ENCODE measurements at regions not wholly inside any gene's neighbourhood (a gene's known extent, or its start where the extent isn't known, plus 50 kb on each side); places are given as distances from the start of the nearest gene placed in this dataset.

DNA sequence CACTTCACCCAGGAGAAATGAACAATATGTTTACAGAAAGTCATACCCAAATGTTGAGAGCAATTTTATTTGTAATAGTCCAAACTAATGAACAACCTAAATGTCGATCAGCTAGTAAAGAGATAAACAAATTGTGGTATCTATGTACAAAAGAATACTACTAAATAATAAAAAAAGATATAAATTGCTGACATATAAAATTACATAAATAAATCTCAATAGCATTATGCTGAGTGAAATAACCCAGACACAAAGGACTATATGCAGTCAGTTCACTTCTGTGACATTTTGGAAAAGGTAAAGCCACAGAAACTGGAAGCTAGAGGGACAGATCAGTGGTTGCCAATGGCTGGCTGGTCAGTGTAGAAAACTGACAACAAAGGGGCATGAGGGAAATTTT is 346.0 kb upstream of the PCDH20 start:
- H3K4me3 ChIP-seq (ENCODE audit: control insufficient read depth, low read depth, low read length), result no peak overlapping the region
- no peak for DNase-seq (ENCODE audit: low read depth)
- TF ChIP-seq, protein P1, sequence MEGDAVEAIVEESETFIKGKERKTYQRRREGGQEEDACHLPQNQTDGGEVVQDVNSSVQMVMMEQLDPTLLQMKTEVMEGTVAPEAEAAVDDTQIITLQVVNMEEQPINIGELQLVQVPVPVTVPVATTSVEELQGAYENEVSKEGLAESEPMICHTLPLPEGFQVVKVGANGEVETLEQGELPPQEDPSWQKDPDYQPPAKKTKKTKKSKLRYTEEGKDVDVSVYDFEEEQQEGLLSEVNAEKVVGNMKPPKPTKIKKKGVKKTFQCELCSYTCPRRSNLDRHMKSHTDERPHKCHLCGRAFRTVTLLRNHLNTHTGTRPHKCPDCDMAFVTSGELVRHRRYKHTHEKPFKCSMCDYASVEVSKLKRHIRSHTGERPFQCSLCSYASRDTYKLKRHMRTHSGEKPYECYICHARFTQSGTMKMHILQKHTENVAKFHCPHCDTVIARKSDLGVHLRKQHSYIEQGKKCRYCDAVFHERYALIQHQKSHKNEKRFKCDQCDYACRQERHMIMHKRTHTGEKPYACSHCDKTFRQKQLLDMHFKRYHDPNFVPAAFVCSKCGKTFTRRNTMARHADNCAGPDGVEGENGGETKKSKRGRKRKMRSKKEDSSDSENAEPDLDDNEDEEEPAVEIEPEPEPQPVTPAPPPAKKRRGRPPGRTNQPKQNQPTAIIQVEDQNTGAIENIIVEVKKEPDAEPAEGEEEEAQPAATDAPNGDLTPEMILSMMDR (conservative IDR thresholded peaks at IDR 0.05; ENCODE audit: control insufficient read depth, insufficient read depth, low read depth, low read length), result no peak

DNA sequence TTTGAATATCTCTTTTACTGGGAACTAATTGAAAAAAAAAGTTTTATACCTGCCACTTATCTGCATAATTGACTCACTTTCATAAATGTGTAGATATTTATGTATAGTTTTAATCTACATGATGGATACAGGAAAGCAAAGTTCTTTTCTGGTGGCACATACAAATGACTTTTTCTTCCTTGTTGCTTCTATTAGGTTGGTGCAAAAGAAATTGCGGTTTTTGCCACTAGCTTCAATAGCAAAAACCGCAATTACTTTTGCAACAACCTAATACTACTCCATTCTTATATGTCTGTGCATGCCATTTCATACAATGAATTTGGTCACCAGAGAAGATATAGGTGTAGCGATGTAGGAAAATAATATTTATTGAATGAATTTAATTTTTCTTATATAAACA is 344.5 kb upstream of the PCDH20 start:
- TF ChIP-seq, protein P1 (conservative IDR thresholded peaks at IDR 0.05; ENCODE audit: control insufficient read depth, insufficient read depth, low read depth, low read length), result no peak
- no peak for DNase-seq (ENCODE audit: low read depth)
- H3K4me3 ChIP-seq (ENCODE audit: control insufficient read depth, low read depth, low read length), result no peak overlapping the region

DNA sequence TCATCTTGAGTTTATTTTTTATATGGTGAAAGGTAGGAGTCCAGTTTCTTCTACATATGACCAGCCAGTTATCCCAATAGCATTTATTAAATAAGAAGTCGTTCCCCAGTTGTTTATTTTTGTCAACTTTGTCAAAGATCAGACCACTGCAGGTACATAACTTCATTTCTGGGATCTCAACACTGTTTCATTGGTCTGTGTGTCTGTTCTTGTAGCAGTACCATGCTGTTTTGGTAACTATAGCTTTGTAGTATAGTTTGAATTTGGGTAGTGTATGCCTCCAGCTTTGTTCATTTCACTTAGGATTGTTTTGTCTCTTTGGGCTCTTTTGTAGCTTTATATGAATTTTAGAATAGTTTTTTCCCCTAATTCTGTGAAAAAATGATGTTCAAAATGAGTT is 340.4 kb upstream of the PCDH20 start:
- H3K4me3 ChIP-seq (ENCODE audit: control insufficient read depth, low read depth, low read length), result no peak overlapping the region
- TF ChIP-seq, protein P1 (conservative IDR thresholded peaks at IDR 0.05; ENCODE audit: control insufficient read depth, insufficient read depth, low read depth, low read length), result no peak
- DNase-seq (ENCODE audit: low read depth), result no peak

DNA sequence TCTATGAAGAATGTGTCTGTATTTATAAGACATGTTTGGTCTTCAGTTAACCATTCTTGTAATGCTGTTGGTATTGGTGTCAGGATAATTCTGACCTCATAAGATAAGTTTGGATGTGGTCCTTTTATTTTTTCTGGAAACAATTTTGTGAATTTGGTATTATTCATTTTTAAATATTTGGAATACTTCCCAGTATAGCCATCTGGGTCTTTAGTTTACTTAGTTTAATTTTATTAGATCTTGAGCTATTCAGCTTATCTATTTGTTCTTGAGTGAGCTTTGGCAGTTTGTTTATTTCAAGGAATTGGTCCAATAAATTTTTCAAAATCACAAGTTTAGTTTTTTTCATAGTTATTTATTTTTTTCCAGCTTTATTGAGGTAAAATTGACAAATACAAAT is 335.4 kb upstream of the PCDH20 start:
- no peak for DNase-seq (ENCODE audit: low read depth)
- no peak overlapping the region for H3K4me3 ChIP-seq (ENCODE audit: control insufficient read depth, low read depth, low read length)
- TF ChIP-seq, protein P1 (conservative IDR thresholded peaks at IDR 0.05; ENCODE audit: control insufficient read depth, insufficient read depth, low read depth, low read length), result no peak

DNA sequence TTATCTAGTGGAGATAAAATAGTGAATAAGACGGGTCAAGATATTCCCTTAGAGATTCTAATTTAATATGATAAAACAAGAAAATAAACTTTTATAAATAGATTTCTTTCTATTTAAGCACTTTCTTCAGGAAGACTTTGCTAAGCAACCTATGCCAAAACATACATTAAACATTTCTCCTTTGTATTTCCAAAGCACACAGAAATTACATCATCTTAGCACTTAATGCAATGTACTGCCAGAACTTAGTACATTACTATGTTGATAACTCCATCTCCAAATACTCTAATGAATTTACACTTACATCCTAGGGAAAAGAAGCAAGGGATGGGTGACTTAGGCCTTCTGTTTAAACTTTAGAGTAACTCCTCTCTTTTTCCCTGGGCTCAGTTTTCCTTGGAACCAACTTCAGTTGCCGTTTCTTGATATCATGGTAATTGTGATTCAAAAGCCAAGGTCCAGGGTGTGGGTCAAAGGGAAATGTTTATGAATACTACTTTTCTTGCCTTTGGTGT is 322.6 kb upstream of the PCDH20 start:
- no peak for DNase-seq (ENCODE audit: low read depth)
- no peak overlapping the region for H3K4me3 ChIP-seq (ENCODE audit: control insufficient read depth, low read depth, low read length)
- TF ChIP-seq, protein P1 (conservative IDR thresholded peaks at IDR 0.05; ENCODE audit: control insufficient read depth, insufficient read depth, low read depth, low read length), result no peak

DNA sequence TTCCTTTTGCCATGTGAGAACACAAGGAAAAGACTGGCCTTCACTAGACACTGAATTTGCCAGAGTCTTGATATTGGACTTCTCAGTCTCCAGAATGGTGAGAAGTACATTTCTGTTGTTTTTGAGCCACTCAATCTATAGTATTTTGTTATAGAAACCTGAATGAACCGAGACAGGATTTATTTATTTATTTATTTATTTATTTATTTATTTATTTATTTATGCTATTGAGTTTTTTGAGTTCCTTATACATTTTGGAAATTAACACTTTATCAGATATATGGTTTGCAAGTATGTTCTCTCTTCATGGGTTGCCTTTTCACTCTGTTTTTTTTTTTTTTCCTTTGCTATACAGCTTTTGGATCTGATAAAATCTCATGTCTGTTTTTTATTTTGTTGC is 319.0 kb upstream of the PCDH20 start:
- no peak for DNase-seq (ENCODE audit: low read depth)
- H3K4me3 ChIP-seq (ENCODE audit: control insufficient read depth, low read depth, low read length), result no peak overlapping the region
- TF ChIP-seq, protein P1 (conservative IDR thresholded peaks at IDR 0.05; ENCODE audit: control insufficient read depth, insufficient read depth, low read depth, low read length), result no peak

DNA sequence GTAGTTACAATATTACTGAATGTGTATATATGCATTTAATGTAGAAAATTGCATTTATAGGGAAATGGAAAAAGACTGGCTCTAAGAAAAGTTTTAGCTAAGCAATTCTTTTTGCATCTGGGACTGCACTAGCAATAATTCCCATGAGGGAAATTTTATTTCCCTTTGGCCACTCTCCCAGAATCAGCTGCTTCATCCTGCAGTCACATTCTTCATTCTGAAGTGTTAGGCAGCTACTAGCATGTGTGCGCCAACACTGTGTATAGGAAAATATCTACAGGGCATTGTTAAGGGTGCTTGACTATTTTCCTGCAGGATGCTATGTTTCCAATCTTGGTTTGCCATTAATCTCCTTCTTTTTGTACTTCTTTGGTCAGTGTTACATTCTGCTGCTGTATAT is 312.8 kb upstream of the PCDH20 start:
- TF ChIP-seq, protein P1 (conservative IDR thresholded peaks at IDR 0.05; ENCODE audit: control insufficient read depth, insufficient read depth, low read depth, low read length), result no peak
- peak; percentile 33 for DNase-seq (ENCODE audit: low read depth)
- no peak overlapping the region for H3K4me3 ChIP-seq (ENCODE audit: control insufficient read depth, low read depth, low read length)

All from fibroblast of mammary gland (primary cell).